Endothelial cell of umbilical vein (primary cell): ENCODE measurements at regions not wholly inside any gene's neighbourhood (a gene's known extent, or its start where the extent isn't known, plus 50 kb on each side); places are given as distances from the start of the nearest gene placed in this dataset.

ENCODE experiments used
- BruUV-seq: library from RNA; stranded (reverse); fragments of 400-500 nt; replicated peaks from 2 replicates; lab custom pipeline; 2021; lab: Mats Ljungman, UMichigan
- CTCF ChIA-PET: fragments of 300-600, 350-600 bp; sonication (Branson Sonifier 250); formaldehyde crosslinking; loops from one replicate; lab custom pipeline; 2021; ENCODE audit warnings: antibody characterized with exemption, inconsistent platforms; lab: Charles Lee
- POLR2A ChIA-PET: fragments of 300-600, 350-600 bp; sonication (Branson Sonifier 250); formaldehyde crosslinking; loops from one replicate; lab custom pipeline; 2021; ENCODE audit warnings: antibody characterized with exemption, inconsistent platforms; lab: Charles Lee
- DNase-seq: peaks from one replicate; pipeline ENCODE4 v3.0.0-alpha.2; 2011; ENCODE audit warnings: low read depth, low spot score
- FAIRE-seq: peaks from 2 replicates; lab custom pipeline; 2011; peaks lifted over from hg19 to GRCh38; lab: Jason Lieb, UNC
- H2AFZ ChIP-seq: 2 replicates; pipeline ENCODE4 v1.6.0; 2012; ENCODE audit warnings: low read depth, low read length, control low read depth, inconsistent platforms
- H3K27ac ChIP-seq: 2 replicates; pipeline ENCODE4 v1.5.1; 2011; ENCODE audit warnings: low read depth, mild to moderate bottlenecking, control low read depth, low read length, moderate library complexity; ENCODE audit not compliant: insufficient read depth
- H3K27me3 ChIP-seq, 2 experiments: 2 replicates each; pipeline versions ENCODE4 v1.6.0 to v1.6.1; 2011; ENCODE audit warnings: low read length in 2 of 2, mixed read lengths in 1 of 2; ENCODE audit not compliant: control insufficient read depth in 2 of 2, insufficient read depth in 2 of 2
- H3K36me3 ChIP-seq, 2 experiments: 2 replicates in 1 of 2; 3 replicates in 1 of 2; pipeline ENCODE4 v1.5.1; 2011; ENCODE audit warnings: low read length in 2 of 2, mild to moderate bottlenecking in 1 of 2, moderate library complexity in 1 of 2; ENCODE audit not compliant: control insufficient read depth in 2 of 2, insufficient read depth in 2 of 2; ENCODE audit errors: extremely low read depth in 1 of 2
- H3K4me1 ChIP-seq: 3 replicates; pipeline ENCODE4 v1.5.1; 2011; ENCODE audit warnings: mild to moderate bottlenecking, low read length; ENCODE audit not compliant: control insufficient read depth, insufficient read depth; ENCODE audit errors: extremely low read depth
- H3K4me2 ChIP-seq: 2 replicates; pipeline ENCODE4 v1.6.1; 2011; ENCODE audit warnings: low read length, control low read depth, mixed read lengths; ENCODE audit not compliant: insufficient read depth
- H3K4me3 ChIP-seq, 3 experiments: fragments of 200-600 bp in 1 of 3; sonication (generic), shearing (Covaris generic) in 1 of 3; replicated peaks in 1 of 3; 2 replicates each; pipeline ENCODE4 v1.5.1; 2011 to 2016; ENCODE audit warnings: control low read depth in 3 of 3, low read length in 3 of 3, mild to moderate bottlenecking in 2 of 3, inconsistent platforms in 1 of 3, low read depth in 1 of 3, moderate library complexity in 1 of 3; ENCODE audit not compliant: insufficient read depth in 1 of 3
- H3K79me2 ChIP-seq: 2 replicates; pipeline ENCODE4 v1.6.0; 2012; ENCODE audit warnings: low read length, inconsistent platforms; ENCODE audit not compliant: control insufficient read depth, insufficient read depth
- H3K9ac ChIP-seq: replicated peaks from 2 replicates; pipeline ENCODE3; 2011; ENCODE audit warnings: low read length, control low read depth; ENCODE audit not compliant: insufficient read depth; ENCODE audit errors: extremely low read depth
- H3K9me1 ChIP-seq: replicated peaks from 3 replicates; pipeline ENCODE4 v1.6.0; 2011; ENCODE audit warnings: mild to moderate bottlenecking, low read length; ENCODE audit not compliant: control insufficient read depth, insufficient read depth; ENCODE audit errors: extremely low read depth
- H3K9me3 ChIP-seq: replicated peaks from 2 replicates; pipeline ENCODE4 v1.5.1; 2012; ENCODE audit warnings: low read length, inconsistent platforms; ENCODE audit not compliant: control insufficient read depth, insufficient read depth
- H4K20me1 ChIP-seq: replicated peaks from 2 replicates; pipeline ENCODE3; 2011; ENCODE audit warnings: mild to moderate bottlenecking, low read length; ENCODE audit not compliant: control insufficient read depth, insufficient read depth; ENCODE audit errors: extremely low read depth
- CTCF ChIP-seq, 2 donors: IDR thresholded peaks; 1 replicate in 1 of 2; 2 replicates in 1 of 2; pipeline ENCODE4 v1.5.1; 2011; ENCODE audit warnings: low read length in 2 of 2, mild to moderate bottlenecking in 2 of 2, moderate library complexity in 2 of 2, control low read depth in 1 of 2, inconsistent platforms in 1 of 2, low read depth in 1 of 2; ENCODE audit not compliant: insufficient read depth in 1 of 2; ENCODE audit errors: extremely low read depth in 1 of 2
- EZH2 ChIP-seq: IDR thresholded peaks from 2 replicates; pipeline ENCODE4 v1.6.1; 2012; ENCODE audit warnings: borderline replicate concordance, low read depth, mild to moderate bottlenecking, moderate library complexity, low read length, inconsistent platforms; ENCODE audit not compliant: severe bottlenecking
- FOS ChIP-seq: IDR thresholded peaks from 2 replicates; pipeline ENCODE4 v1.6.1; 2011; ENCODE audit warnings: mild to moderate bottlenecking, low read length, moderate library complexity, borderline replicate concordance; ENCODE audit not compliant: insufficient read depth
- GATA2 ChIP-seq: IDR thresholded peaks from 2 replicates; pipeline ENCODE4 v1.7.0; 2011; ENCODE audit warnings: low read depth, mild to moderate bottlenecking, moderate library complexity, mixed read lengths, low read length; ENCODE audit not compliant: insufficient read length, insufficient read depth
- JUN ChIP-seq: IDR thresholded peaks from 2 replicates; pipeline ENCODE4 v1.6.1; 2011; ENCODE audit warnings: borderline replicate concordance, low read depth; ENCODE audit not compliant: insufficient read length, insufficient read depth
- MAX ChIP-seq: IDR thresholded peaks from 2 replicates; pipeline ENCODE4 v1.6.1; 2011; ENCODE audit not compliant: insufficient read depth, insufficient read length
- MYC ChIP-seq: IDR thresholded peaks from one replicate; pipeline ENCODE4 v1.6.1; 2011; ENCODE audit warnings: mild to moderate bottlenecking, low read depth, low read length
- POLR2A ChIP-seq: IDR thresholded peaks from 2 replicates; pipeline ENCODE4 v1.6.1; 2012; ENCODE audit warnings: low read depth, mild to moderate bottlenecking, control low read depth, low read length
- POLR2AphosphoS5 ChIP-seq: IDR thresholded peaks from 2 replicates; pipeline ENCODE4 v1.6.1; 2012; ENCODE audit warnings: low read depth, mild to moderate bottlenecking, control low read depth, low read length, moderate library complexity; ENCODE audit not compliant: insufficient read depth
- dilution Hi-C: fragments of 300-500 bp; cut with MboI; formaldehyde crosslinking; loops from one replicate; pipeline ENCODE4 v1.15.0; 2019; ENCODE audit warnings: low sequenced_read_pairs; ENCODE audit not compliant: extremely low pct_ligation_motif_present
- intact Hi-C: fragments of 100-400 bp; cut with micrococcal nuclease; formaldehyde crosslinking; loops from one replicate; pipeline ENCODE4 v1.10.0; 2022

- no peaks in the 10 kb centered on the region for H3K36me3 ChIP-seq
- no peak overlapping the region for H3K27ac ChIP-seq
- TF ChIP-seq JUN = no peak
- no peak for TF ChIP-seq FOS
- TF ChIP-seq MAX = no peak
- TF ChIP-seq POLR2A = no peak
- TF ChIP-seq MYC = no peak
- TF ChIP-seq GATA2 = no peak
- TF ChIP-seq CTCF (IDR thresholded peaks at IDR 0.05; ENCODE audit: extremely low read depth in 1 of 2, insufficient read depth in 1 of 2, low read depth in 1 of 2, low read length in 2 of 2) = no peak
- no peaks in the 10 kb centered on the region for H4K20me1 ChIP-seq
- no peaks in the 10 kb centered on the region for H3K9me3 ChIP-seq
- H3K4me3 ChIP-seq = no peak overlapping the region
- dilution Hi-C loops (no loop called here), intact Hi-C loops (no loop called here)
- FAIRE-seq (no peak), DNase-seq (no peak)
- ChIA-PET POLR2A (no interaction called here), CTCF (no interaction called here)
- no peak overlapping the region for H3K4me2 ChIP-seq
- no peak overlapping the region for H2AFZ ChIP-seq
- H3K9me1 ChIP-seq = no peaks in the 10 kb centered on the region
- H3K4me1 ChIP-seq = no peaks in the 10 kb centered on the region
- BruUV-seq = no TSS peak
- no peaks in the 10 kb centered on the region for H3K79me2 ChIP-seq
- H3K27me3 ChIP-seq = peaks cover 13 to 34% of the 10 kb centered on the region in 2 experiments
- no peak overlapping the region for H3K9ac ChIP-seq
Observed at GRCh38 chr10:33708561-33708960, 374.1 kb upstream of the NRP1 start.

- Histone ChIP-seq H3K4me3 (no peak overlapping the region), H3K4me2 (no peak overlapping the region), H3K36me3 (no peaks in the 10 kb centered on the region), H4K20me1 (no peaks in the 10 kb centered on the region), H3K9me1 (no peaks in the 10 kb centered on the region), H3K27ac (no peak overlapping the region), H3K79me2 (no peaks in the 10 kb centered on the region), H3K9me3 (no peaks in the 10 kb centered on the region), H2AFZ (no peak overlapping the region), H3K9ac (no peak overlapping the region), H3K27me3 (peaks cover 14 to 34% of the 10 kb centered on the region in 2 experiments), H3K4me1 (no peaks in the 10 kb centered on the region)
- intact Hi-C loops = no loop called here
- POLR2A ChIA-PET = no interaction called here
- TF ChIP-seq EZH2 = no peak
- TF ChIP-seq MYC = no peak
- no peak for TF ChIP-seq MAX
- no peak for TF ChIP-seq CTCF (IDR thresholded peaks at IDR 0.05; ENCODE audit: extremely low read depth in 1 of 2, insufficient read depth in 1 of 2, low read depth in 1 of 2, low read length in 2 of 2)
- no peak for TF ChIP-seq GATA2
- TF ChIP-seq POLR2AphosphoS5 = no peak
- TF ChIP-seq POLR2A = no peak
- TF ChIP-seq JUN = no peak
- no peak for TF ChIP-seq FOS
- CTCF ChIA-PET = no interaction called here
- FAIRE-seq = no peak
- no peak for DNase-seq
- dilution Hi-C loops = no loop called here
- no TSS peak for BruUV-seq
Observed at GRCh38 chr10:33706746-33707145, 372.3 kb upstream of the NRP1 start.
